SK-N-SH (cell line): ENCODE measurements at regions not wholly inside any gene's neighbourhood (a gene's known extent, or its start where the extent isn't known, plus 50 kb on each side); places are given as distances from the start of the nearest gene placed in this dataset.
"Not testable (repeated sequence)": the region's sequence is repeated elsewhere in the genome, so short reads cannot be mapped to it uniquely, and the experiment has no call there.

Experiments
- CTCF ChIA-PET: fragments of 300-600, 350-600 bp; formaldehyde crosslinking; extraction: SDS; loops from one replicate; lab custom pipeline; 2021; lab: Yijun Ruan, JAX
- POLR2A ChIA-PET: fragments of 350-600 bp; sonication (Branson Sonifier 250); formaldehyde crosslinking; extraction: SDS; loops from one replicate; lab custom pipeline; 2020; ENCODE audit warnings: antibody characterized with exemption, inconsistent platforms; lab: Yijun Ruan, JAX
- DNase-seq: peaks from one replicate; pipeline ENCODE4 v3.0.0; 2012
- H2AFZ ChIP-seq: fragments of 200-600 bp; sonication (generic); 2 replicates; pipeline ENCODE4 v1.8.1; 2016; ENCODE audit warnings: antibody characterized with exemption, mild to moderate bottlenecking, low read depth
- H3F3A ChIP-seq: fragments of 200-600 bp; sonication (generic); replicated peaks from 2 replicates; pipeline ENCODE3; 2016; ENCODE audit warnings: antibody characterized with exemption, mild to moderate bottlenecking; ENCODE audit not compliant: insufficient read depth
- H3K27ac ChIP-seq, 2 experiments: fragments of 200-500 bp in 1 of 2; fragments of 200-600 bp in 1 of 2; sonication (Bioruptor generic) in 1 of 2; sonication (generic), shearing (Covaris generic) in 1 of 2; 2 replicates each; pipeline versions ENCODE4 v1.5.1 to v1.6.1; 2014 to 2016; ENCODE audit warnings: low read depth in 2 of 2, inconsistent platforms in 1 of 2, low read length in 1 of 2, mild to moderate bottlenecking in 1 of 2, mixed read lengths in 1 of 2
- H3K27me3 ChIP-seq: fragments of 200-600 bp; sonication (generic), shearing (Covaris generic); 2 replicates; pipeline ENCODE4 v1.6.1; 2016; ENCODE audit warnings: mixed run types; ENCODE audit not compliant: insufficient read depth
- H3K36me3 ChIP-seq, 2 experiments: fragments of 200-500 bp in 1 of 2; fragments of 200-600 bp in 1 of 2; sonication (Bioruptor generic) in 1 of 2; sonication (generic) in 1 of 2; replicated peaks in 1 of 2; 2 replicates each; pipeline versions ENCODE3 to v1.5.1; 2014 to 2016; ENCODE audit warnings: low read length in 1 of 2, mild to moderate bottlenecking in 1 of 2; ENCODE audit not compliant: insufficient read depth in 2 of 2, control insufficient read depth in 1 of 2
- H3K4me1 ChIP-seq, 2 experiments: fragments of 200-500 bp in 1 of 2; fragments of 200-600 bp in 1 of 2; sonication (Bioruptor generic) in 1 of 2; sonication (generic), shearing (Covaris generic) in 1 of 2; 2 replicates each; pipeline versions ENCODE4 v1.5.1 to v1.6.1; 2014 to 2016; ENCODE audit warnings: low read depth in 1 of 2, low read length in 1 of 2, mixed run types in 1 of 2; ENCODE audit not compliant: insufficient read depth in 2 of 2, control insufficient read depth in 1 of 2
- H3K4me2 ChIP-seq: fragments of 200-600 bp; sonication (generic), shearing (Covaris generic); 2 replicates; pipeline ENCODE4 v1.6.1; 2017; ENCODE audit warnings: mixed run types
- H3K4me3 ChIP-seq, 2 experiments: fragments of 200-500 bp in 1 of 2; fragments of 200-600 bp in 1 of 2; sonication (Bioruptor generic) in 1 of 2; sonication (generic), shearing (Covaris generic) in 1 of 2; 2 replicates each; pipeline versions ENCODE4 v1.5.1 to v1.8.1; 2014 to 2016; ENCODE audit warnings: low read depth in 2 of 2, inconsistent platforms in 1 of 2, low read length in 1 of 2, mild to moderate bottlenecking in 1 of 2, mixed read lengths in 1 of 2, moderate library complexity in 1 of 2
- H3K79me2 ChIP-seq: fragments of 200-600 bp; sonication (generic); 2 replicates; pipeline ENCODE4 v1.8.1; 2017; ENCODE audit warnings: mild to moderate bottlenecking; ENCODE audit not compliant: insufficient read depth
- H3K9ac ChIP-seq: fragments of 200-600 bp; sonication (generic); 2 replicates; pipeline ENCODE4 v1.6.1; 2017; ENCODE audit warnings: mixed run types
- H3K9me2 ChIP-seq: fragments of 200-600 bp; sonication (generic); 2 replicates; pipeline ENCODE4 v1.6.1; 2017; ENCODE audit warnings: mixed run types
- H3K9me3 ChIP-seq: fragments of 200-600 bp; sonication (generic); 2 replicates; pipeline ENCODE4 v1.6.1; 2017; ENCODE audit warnings: mixed run types, mild to moderate bottlenecking, moderate library complexity
- H4K20me1 ChIP-seq: fragments of 200-600 bp; sonication (generic); 2 replicates; pipeline ENCODE4 v1.6.1; 2017; ENCODE audit warnings: mild to moderate bottlenecking, mixed run types; ENCODE audit not compliant: insufficient read depth
- CHD2 ChIP-seq: fragments of 150-350 bp; IDR thresholded peaks from 2 replicates; pipeline ENCODE4 v1.6.1; 2018; ENCODE audit warnings: low read length; ENCODE audit not compliant: partially characterized antibody
- EZH2phosphoT487 ChIP-seq: fragments of 200-600 bp; sonication (generic); IDR thresholded peaks from 2 replicates; pipeline ENCODE4 v1.6.1; 2017; ENCODE audit warnings: low read depth, mixed run types, mild to moderate bottlenecking, antibody characterized with exemption, moderate library complexity, borderline replicate concordance
- MEF2A ChIP-seq: IDR thresholded peaks from 2 replicates; pipeline ENCODE4 v1.4.0; 2012; ENCODE audit warnings: low read depth, borderline replicate concordance
- NFIC ChIP-seq: IDR thresholded peaks from 2 replicates; pipeline ENCODE4 v1.4.0; 2012; ENCODE audit warnings: borderline replicate concordance
- POLR2AphosphoS5 ChIP-seq: IDR thresholded peaks from 2 replicates; pipeline ENCODE4 v1.6.1; 2012; ENCODE audit warnings: low read depth, low read length
- RXRA ChIP-seq: IDR thresholded peaks from 2 replicates; pipeline ENCODE4 v1.4.0; 2012; ENCODE audit warnings: low read depth, mild to moderate bottlenecking, borderline replicate concordance
- TAF1 ChIP-seq: IDR thresholded peaks from 2 replicates; pipeline ENCODE4 v1.6.1; 2012; ENCODE audit warnings: low read depth, mild to moderate bottlenecking, low read length, moderate library complexity, borderline replicate concordance
- USF1 ChIP-seq: IDR thresholded peaks from 2 replicates; pipeline ENCODE4 v1.4.0; 2012; ENCODE audit warnings: low read depth, borderline replicate concordance
- WGBS: methylation state at CpG from one replicate; pipeline ENCODE4 v1.1.6; 2017; ENCODE audit warnings: low lambda C conversion rate; 5-methylcytosine and 5-hydroxymethylcytosine counted together
- TF ChIP-seq, protein P1 (sequence below): IDR thresholded peaks from 2 replicates; pipeline ENCODE4 v1.6.1; 2012; ENCODE audit warnings: mild to moderate bottlenecking, low read depth, low read length, moderate library complexity
- TF ChIP-seq, protein P2 (sequence below): fragments of 200-600 bp; sonication (generic); IDR thresholded peaks from 2 replicates; pipeline ENCODE4 v1.6.1; 2017; ENCODE audit warnings: antibody characterized with exemption, mild to moderate bottlenecking, moderate library complexity
- TF ChIP-seq, protein P3 (sequence below): IDR thresholded peaks from 2 replicates; pipeline ENCODE4 v1.4.0; 2012; ENCODE audit warnings: low read depth, borderline replicate concordance

DNA sequence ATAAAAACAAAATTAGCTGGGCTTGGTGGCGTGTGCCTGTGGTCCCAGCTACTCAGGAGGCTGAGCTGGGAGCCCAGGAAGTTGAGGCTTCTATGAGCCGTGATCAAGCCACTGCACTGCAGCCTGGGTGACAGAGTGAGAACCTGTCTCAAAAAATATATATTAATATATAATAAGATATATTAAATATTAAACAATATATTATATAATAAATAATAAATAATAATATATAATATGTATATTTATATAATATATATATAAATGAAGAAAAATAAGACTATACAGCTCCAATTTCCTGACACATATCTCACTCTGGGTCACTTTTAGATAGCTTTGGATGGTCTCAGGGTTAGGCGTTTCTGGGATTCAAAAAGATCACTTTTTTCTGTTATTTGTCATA lies 74.2 kb upstream of the DPPA4 start:
- Histone ChIP-seq H3K9me2 (no peaks in the 10 kb centered on the region), H3K4me2 (no peak overlapping the region), H3K79me2 (no peaks in the 10 kb centered on the region), H3K27me3 (no peaks in the 10 kb centered on the region), H3K4me3 (no peak overlapping the region), H2AFZ (no peak overlapping the region), H3K4me1 (no peaks in the 10 kb centered on the region), H3K36me3 (no peaks in the 10 kb centered on the region), H3K9me3 (no peaks in the 10 kb centered on the region), H3K9ac (no peak overlapping the region), H3K27ac (no peak overlapping the region), H4K20me1 (no peaks in the 10 kb centered on the region), H3F3A (no peaks in the 10 kb centered on the region)
- TF ChIP-seq CHD2 (no peak), TAF1 (no peak), RXRA (no peak), MEF2A (no peak)
- TF ChIP-seq, protein P1, sequence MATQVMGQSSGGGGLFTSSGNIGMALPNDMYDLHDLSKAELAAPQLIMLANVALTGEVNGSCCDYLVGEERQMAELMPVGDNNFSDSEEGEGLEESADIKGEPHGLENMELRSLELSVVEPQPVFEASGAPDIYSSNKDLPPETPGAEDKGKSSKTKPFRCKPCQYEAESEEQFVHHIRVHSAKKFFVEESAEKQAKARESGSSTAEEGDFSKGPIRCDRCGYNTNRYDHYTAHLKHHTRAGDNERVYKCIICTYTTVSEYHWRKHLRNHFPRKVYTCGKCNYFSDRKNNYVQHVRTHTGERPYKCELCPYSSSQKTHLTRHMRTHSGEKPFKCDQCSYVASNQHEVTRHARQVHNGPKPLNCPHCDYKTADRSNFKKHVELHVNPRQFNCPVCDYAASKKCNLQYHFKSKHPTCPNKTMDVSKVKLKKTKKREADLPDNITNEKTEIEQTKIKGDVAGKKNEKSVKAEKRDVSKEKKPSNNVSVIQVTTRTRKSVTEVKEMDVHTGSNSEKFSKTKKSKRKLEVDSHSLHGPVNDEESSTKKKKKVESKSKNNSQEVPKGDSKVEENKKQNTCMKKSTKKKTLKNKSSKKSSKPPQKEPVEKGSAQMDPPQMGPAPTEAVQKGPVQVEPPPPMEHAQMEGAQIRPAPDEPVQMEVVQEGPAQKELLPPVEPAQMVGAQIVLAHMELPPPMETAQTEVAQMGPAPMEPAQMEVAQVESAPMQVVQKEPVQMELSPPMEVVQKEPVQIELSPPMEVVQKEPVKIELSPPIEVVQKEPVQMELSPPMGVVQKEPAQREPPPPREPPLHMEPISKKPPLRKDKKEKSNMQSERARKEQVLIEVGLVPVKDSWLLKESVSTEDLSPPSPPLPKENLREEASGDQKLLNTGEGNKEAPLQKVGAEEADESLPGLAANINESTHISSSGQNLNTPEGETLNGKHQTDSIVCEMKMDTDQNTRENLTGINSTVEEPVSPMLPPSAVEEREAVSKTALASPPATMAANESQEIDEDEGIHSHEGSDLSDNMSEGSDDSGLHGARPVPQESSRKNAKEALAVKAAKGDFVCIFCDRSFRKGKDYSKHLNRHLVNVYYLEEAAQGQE: no peak
- 53% methylated on average over 3 of the region's 3 CpGs for WGBS
- POLR2A ChIA-PET: no interaction called here
- CTCF ChIA-PET: no interaction called here
- no peak for DNase-seq

- no peak overlapping the region for H3K9ac ChIP-seq
These were observed 59.5 kb upstream of the DPPA4 start for GRCh38 chr3:109396806-109397205.

GRCh38 chr3:109393728-109394127 lies 56.4 kb upstream of the DPPA4 start:
- H3K4me1 ChIP-seq, H2AFZ ChIP-seq, H3K27ac ChIP-seq, H3K9ac ChIP-seq, H3K36me3 ChIP-seq, H3K9me2 ChIP-seq, H3K79me2 ChIP-seq, H3K4me3 ChIP-seq, CTCF ChIA-PET, POLR2A ChIA-PET, H4K20me1 ChIP-seq, H3K27me3 ChIP-seq, H3F3A ChIP-seq, DNase-seq, H3K4me2 ChIP-seq, H3K9me3 ChIP-seq: not testable (repeated sequence)
- WGBS: 72% methylated on average over 10 of the region's 10 CpGs

More at GRCh38 chr3:109396806-109397205, 59.5 kb upstream of the DPPA4 start:
- TF ChIP-seq, protein P2, sequence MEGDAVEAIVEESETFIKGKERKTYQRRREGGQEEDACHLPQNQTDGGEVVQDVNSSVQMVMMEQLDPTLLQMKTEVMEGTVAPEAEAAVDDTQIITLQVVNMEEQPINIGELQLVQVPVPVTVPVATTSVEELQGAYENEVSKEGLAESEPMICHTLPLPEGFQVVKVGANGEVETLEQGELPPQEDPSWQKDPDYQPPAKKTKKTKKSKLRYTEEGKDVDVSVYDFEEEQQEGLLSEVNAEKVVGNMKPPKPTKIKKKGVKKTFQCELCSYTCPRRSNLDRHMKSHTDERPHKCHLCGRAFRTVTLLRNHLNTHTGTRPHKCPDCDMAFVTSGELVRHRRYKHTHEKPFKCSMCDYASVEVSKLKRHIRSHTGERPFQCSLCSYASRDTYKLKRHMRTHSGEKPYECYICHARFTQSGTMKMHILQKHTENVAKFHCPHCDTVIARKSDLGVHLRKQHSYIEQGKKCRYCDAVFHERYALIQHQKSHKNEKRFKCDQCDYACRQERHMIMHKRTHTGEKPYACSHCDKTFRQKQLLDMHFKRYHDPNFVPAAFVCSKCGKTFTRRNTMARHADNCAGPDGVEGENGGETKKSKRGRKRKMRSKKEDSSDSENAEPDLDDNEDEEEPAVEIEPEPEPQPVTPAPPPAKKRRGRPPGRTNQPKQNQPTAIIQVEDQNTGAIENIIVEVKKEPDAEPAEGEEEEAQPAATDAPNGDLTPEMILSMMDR: no peak
- no peak for TF ChIP-seq EZH2phosphoT487
- no peak for TF ChIP-seq NFIC
- TF ChIP-seq USF1: no peak
- TF ChIP-seq, protein P3, sequence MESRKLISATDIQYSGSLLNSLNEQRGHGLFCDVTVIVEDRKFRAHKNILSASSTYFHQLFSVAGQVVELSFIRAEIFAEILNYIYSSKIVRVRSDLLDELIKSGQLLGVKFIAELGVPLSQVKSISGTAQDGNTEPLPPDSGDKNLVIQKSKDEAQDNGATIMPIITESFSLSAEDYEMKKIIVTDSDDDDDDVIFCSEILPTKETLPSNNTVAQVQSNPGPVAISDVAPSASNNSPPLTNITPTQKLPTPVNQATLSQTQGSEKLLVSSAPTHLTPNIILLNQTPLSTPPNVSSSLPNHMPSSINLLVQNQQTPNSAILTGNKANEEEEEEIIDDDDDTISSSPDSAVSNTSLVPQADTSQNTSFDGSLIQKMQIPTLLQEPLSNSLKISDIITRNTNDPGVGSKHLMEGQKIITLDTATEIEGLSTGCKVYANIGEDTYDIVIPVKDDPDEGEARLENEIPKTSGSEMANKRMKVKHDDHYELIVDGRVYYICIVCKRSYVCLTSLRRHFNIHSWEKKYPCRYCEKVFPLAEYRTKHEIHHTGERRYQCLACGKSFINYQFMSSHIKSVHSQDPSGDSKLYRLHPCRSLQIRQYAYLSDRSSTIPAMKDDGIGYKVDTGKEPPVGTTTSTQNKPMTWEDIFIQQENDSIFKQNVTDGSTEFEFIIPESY: no peak
- no peak for TF ChIP-seq POLR2AphosphoS5
- TF ChIP-seq, all 33 proteins: peak for 0
- DNase-seq: no peak
- no peaks in the 10 kb centered on the region for H3K9me2 ChIP-seq
- H2AFZ ChIP-seq: no peak overlapping the region
- ChIA-PET CTCF (no interaction called here), POLR2A (no interaction called here)
- H3K4me3 ChIP-seq: no peak overlapping the region
- H4K20me1 ChIP-seq: no peaks in the 10 kb centered on the region
- H3K4me1 ChIP-seq: no peaks in the 10 kb centered on the region
- H3K79me2 ChIP-seq: no peaks in the 10 kb centered on the region
- H3K36me3 ChIP-seq: no peaks in the 10 kb centered on the region
- no peak overlapping the region for H3K4me2 ChIP-seq
- no peaks in the 10 kb centered on the region for H3K9me3 ChIP-seq
- H3K27ac ChIP-seq: no peak overlapping the region
- H3K27me3 ChIP-seq: no peaks in the 10 kb centered on the region
- no peaks in the 10 kb centered on the region for H3F3A ChIP-seq
- 56% methylated on average over 3 of the region's 3 CpGs for WGBS
